ENCODE measurements at regions not wholly inside any gene's neighbourhood (a gene's known extent, or its start where the extent isn't known, plus 50 kb on each side); places are given as distances from the start of the nearest gene placed in this dataset.
A peak's percentile ranks its signal among the peaks of the same experiment; 100 is the strongest.

DNA sequence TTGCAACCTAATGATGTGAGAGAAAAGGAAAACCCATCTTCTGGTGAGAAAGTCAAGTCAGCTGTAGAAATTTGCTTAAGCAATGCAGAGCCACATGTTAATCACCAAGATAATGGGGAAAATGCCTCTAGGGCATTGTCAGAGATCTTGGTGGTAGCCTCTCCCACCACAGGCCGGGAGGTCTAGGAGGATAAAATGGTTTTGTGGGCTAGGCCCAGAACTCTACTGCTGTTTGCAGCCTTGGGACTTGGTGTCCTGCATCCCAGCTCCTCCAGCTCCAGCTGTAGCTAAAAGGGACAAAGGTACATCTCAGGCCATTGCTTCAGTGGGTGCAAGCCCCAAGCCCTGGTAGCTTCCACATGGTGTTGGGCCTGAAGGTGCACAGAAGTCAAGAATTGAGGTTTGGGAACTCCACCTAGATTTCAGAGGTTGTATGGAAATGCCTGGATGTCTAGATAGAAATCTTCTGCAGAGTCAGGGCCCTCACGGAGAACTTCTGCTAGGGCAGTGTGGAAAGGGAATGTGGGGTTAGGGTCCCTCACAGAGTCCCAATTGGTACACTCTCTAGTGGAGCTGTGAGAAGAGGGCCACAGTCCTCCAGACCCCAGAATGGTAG is 382.2 kb upstream of the KLHL1 start:
- no peak for DNase-seq

DNA sequence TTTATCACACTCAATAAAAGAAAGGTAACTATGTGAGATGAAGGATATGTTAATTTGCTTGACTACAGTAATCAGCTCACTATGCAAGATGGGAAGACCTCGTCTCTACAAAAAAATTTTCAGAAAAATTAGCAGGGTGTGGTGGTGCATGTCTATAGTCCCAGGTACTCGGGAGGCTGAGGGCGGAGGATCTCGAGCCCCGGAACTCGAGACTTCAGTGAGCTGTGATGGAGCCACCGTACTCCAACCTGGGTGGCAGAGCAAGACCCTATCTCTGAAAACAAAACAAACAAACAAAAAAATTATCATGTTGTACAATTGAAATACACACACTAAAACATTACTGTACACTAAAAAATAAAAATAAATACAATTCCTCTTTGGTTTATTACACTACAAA is 376.7 kb upstream of the KLHL1 start:
- no peak for DNase-seq

DNA sequence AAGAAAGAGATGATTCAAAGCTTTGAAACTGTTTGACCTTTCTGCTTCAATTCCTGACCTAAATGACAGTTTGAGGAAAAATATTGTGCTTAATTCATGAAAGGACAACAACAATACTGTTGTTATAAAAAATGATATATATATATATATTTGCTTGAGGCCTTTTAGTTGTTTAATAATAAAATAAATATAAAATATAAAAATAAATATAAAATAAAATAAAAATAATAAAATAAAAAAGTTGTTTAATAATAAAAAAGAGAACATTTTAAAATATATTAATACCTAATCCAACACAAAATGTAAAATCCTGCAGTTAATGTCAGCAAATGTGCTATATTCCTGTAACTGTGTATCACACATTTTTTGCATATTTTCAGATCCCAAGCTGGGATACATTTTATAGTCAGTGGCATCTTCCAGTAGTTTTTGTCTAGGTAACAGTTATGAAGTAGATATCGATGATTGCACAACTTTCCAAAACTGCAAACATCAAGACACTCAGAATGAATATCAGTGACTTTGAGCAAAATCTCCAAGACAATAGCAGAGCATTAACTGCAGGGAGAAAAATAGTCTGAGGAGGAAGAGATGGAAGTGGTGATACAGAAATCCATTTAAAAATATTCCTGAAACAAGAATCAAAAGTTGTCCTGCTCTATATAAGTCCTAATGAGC is 375.5 kb upstream of the KLHL1 start:
- no peak for DNase-seq

DNA sequence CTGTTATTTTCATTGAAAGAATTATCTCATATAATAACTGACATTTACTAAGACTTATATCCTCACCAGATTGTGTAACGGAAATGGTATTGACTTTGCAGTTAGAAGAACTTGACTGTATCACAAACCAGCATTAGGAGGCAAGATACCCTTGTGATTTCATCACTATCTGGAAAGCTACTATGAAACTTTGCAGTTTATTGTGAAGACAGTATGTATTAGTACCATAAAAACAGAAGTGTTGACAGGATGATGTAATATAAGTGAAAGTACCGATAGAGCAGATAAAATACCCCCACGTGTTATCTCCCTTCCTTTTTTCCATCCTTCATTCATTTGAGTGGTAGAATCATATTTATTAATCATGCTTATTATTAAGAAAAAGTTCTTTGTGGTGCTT is 365.7 kb upstream of the KLHL1 start:
- no peak for DNase-seq

DNA sequence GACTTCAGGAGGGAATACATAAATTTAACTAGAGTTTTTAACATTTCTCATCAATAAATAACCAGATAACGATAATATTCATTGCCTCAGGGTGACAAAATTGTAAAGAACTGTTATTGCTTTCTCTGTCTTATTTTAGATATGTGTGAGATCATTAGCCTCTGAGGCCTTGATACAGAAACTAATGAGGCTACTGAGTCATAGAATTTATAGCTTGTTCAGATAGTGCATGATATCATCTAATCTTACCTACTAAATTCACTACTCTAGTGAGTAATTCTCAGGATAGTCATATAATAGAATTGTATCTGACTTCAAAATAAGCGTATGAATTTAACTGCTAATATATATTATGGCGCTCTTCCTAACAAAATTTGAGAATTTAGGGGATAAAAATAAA is 360.8 kb upstream of the KLHL1 start:
- DNase-seq: no peak

DNA sequence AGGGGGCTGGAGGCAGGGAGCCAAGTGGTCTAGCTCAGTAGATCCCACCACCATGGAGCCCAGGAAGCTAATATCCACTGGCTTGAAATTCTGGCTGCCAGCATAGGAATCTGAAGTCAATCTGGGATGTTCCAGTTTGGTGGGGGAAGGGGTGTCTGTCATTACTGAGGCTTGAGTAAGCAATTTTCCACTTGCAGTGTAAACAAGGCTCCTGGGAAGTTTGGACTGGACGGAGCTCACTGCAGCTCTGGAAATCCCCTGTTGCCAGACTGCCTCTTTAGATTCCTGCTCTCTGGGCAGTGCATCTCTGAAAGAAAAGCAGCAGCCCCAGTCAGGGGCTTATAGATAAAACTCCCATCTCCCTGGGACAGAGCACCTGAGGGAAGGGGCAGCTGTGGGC is 349.2 kb upstream of the KLHL1 start:
- DNase-seq: no peak

DNA sequence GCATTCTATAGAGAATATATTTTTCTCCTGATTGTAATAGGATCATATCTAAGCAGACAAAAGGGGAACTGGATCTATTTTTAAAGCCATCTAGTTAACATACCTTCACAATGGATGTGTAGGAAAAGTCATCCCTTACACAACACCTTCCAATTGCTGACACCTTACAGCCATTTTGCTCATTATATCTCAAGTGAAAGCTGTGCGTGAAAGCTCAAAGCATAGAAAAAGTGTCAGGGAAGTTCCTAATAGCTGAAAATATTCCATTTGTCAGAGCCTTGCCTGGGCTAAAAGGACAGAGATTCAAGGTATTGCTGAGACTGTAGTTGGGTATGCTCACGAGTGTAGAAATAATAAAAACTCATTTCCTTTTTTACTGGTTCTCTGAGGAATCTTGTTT is 340.6 kb upstream of the KLHL1 start:
- no peak for DNase-seq

DNA sequence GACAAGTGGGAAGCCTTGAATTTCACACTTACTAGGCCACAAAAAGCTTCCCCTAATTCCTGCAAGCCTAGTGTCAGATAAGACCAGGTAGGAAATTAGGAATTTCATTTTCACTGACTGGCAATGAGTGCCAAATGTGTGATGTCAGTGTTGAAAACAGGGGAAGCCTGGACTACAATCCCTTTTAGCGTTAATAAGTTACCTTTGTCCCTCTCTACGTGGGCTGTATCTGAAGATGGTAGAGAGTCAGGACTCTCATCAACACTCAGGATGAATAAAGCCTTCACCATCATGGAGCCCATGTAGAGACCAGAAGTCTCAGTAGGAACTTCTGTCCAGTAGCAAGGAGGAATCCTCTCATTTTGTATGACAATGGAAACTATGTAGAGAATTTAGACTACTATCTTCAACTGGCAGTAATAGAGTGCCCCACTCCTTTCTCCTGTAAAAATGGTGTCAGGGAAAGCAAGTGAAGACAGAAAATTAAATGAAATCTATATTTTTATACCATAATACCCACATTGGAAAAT is 324.1 kb upstream of the KLHL1 start:
- no peak for DNase-seq

DNA sequence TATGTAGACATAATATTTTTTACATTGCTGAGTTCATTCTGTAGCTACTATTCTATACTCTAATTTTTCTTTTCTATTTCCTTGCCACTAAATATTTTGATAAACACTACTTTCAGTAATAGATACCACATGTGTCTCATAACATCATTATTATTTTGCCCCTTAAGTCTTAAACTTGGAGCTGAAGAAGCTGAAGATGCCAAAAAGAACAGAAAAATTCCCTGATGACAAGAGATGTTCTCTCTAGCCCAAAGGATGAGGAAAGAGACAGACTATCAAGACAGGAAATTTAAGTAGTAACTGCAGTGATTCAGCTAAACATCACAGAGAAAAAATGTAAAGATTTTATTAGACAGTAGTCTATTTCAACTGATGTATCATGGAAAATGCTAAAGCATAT is 322.0 kb upstream of the KLHL1 start:
- peak; percentile 8 for DNase-seq

DNA sequence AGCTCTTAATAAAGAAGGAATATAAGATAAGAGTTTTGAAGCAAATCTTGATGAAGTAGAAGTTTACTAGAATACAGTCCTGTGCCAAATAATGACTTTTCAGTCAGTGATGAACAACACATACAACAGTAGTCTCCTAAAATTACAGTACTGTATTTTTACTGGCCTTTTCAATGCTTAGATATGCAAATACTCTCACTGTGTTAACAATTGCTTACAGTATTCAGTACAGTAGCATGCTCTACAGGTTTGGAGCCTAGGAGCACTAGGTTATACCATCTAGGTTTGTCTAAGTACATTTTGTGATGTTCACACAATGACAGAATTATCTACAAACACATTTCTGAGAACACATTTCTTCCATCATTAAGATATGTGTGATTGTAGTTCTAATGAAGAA is 316.7 kb upstream of the KLHL1 start:
- DNase-seq: no peak

DNA sequence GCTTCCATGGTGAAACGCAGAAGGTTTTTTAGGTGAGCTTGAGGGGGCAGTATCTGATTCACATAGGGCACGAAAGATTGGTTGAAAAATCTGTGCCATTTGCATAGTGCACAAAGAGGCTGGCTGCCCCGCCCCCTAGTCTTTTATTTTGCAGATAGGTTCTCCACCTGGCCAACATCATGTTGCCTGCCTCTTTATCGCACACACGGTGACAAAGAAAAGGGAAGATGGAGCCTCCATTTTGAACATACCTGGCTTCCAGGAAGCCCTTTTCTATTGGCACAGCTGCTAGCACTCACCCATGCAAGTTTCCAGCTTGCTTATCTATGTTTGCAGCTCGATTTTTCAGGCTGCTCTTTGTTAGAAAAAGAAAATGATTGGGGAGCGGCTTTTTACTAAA is 316.2 kb upstream of the KLHL1 start:
- DNase-seq: no peak

DNA sequence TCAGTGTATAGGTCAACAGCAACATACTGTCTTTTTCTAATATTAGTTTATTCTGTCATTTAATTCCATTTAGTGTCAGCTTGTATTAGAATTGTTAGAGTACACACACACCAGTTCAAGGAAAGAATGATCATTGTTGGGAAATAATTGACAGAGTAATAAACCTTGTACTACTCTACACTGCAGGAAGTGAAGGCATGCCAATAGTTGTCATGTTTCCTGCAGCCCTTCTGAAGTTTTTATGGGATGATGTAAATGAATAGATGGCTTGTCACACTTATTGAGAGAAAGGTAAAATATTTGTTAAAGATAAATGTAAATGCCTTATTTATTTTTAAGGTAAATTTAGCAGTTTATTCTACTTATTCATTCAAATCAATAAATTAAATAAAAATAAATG is 306.9 kb upstream of the KLHL1 start:
- DNase-seq: no peak

DNA sequence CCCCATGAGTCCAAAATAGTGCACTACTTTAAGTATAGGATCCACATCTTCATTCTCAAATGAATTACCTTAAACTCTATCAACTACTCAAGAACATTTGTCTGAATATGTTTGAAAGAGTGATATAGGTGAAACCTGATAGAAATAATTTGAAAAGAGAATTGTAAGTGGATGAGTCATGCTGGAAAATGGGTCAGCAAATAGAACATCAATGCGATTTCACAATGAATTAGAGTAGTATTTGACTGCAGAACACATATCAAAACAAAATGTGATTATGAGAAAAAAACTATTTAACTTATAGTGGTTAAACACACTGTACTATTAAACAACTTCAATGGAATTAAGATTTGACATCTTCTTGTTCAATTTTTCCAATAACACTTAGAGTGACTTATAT is 300.6 kb upstream of the KLHL1 start:
- no peak for DNase-seq

DNA sequence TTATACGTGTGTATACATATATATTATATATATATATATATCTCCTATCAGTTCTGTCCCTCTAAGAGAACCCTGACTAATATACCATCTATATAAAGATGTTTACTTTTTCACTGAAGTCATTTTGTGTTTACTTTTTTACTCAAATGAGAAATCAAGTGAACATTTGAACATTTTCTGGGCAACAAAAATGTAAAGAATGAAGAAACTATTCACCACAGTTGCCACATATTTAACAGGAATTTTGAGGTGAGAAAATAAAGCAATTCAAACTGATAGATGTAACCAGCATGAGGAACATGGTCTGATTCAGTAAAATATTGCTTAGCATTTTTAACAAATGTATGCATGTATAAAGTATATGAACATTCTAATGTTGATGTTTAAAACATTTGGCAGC is 299.2 kb upstream of the KLHL1 start:
- DNase-seq: no peak

DNA sequence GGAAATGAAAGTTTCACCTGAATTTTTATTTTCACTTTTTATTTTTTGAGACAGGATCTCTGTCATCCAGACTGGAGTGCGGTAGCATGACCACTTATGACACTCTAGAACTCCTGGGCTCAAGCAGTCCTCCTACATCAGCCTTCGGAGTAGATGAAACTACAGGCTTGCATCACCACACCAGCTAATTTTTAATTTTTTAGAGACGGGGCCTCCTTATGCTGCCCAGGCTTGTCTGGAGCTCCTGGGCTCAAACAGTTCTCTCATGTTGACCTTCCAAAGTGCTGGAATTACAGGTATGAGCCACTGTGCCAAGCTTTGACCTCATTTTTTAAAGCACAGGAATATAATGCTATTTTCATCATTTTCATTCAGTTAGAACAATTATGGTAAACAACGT is 297.0 kb upstream of the KLHL1 start:
- no peak for DNase-seq

DNA sequence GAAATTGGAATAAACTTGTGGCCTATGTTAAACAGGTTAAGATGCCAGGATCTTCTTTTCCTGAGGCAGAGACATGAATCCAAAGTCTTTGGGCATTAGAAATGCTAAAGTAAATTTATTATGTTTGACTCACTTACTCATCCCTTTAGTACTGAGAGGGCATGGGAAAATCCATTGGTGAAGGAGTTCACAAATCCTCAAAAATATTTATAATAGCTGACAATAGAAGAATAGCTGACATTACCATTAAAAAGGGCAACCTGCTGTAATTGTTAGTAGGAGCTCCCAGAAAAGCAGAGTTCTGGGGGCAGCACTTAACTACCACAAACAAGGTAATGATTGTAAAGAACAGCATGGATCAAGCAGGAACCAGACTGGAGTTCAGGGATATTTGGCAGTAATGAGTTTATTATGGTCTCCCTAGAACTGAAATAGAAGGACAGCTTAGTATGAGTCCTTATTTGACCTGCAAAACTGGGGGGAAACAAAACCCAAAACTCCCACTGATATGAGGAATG is 285.8 kb upstream of the KLHL1 start:
- DNase-seq: no peak

DNA sequence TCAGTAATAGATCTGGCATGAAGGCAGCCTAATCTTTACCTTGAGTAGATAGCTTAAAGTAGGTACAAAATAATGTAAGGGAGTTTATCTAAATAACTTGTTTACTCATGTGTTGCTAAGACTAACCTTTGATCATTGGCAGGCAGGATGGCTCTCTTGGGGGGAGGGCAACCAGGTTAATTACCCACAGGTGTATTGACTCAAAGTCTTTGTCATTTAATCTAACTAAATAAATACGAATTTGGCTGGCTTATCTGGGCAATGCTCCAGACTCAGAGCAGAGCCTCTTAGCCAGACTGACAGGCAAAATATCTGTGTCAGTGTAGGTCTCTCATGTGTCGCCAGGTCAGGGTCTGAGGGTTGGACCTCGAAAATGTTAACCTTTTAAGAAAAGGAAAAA is 283.4 kb upstream of the KLHL1 start:
- DNase-seq: no peak

DNA sequence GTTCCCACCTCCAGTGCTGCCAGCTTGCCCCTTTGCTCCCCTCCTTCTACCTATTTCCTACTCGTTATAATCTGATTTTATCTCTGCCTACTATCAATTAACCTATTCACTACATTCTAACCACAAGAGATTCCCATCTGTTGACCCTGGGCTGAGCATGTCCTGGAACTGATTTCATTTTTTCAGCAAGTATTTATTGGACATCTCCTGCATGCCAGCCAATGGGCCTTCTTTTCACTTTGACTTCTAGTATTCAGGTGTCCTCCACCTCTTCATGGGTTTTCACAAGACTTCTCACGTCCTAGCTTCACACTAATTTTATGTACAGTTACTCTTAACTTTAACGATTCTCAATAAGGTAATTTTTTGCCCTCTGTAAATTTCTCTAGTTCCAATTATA is 282.7 kb upstream of the KLHL1 start:
- no peak for DNase-seq

DNA sequence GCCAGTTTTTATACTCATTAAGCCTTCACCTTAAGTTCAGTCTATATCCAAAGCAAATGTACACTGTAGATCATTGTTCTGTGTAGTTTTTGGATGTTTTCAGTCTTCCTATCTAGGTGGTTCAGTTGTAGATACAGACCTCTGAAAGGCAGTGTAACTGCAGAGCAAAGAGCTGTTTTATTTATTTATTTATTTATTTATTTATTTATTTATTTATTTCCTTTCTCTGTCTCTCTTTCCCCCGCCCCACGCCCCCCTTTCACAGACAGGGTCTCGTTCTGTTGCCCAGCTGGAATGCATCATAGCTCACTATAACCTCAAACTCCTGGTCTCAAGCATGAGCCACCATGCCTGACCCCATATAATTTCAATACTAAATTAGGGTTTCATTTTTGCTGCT is 281.8 kb upstream of the KLHL1 start:
- DNase-seq: no peak

DNA sequence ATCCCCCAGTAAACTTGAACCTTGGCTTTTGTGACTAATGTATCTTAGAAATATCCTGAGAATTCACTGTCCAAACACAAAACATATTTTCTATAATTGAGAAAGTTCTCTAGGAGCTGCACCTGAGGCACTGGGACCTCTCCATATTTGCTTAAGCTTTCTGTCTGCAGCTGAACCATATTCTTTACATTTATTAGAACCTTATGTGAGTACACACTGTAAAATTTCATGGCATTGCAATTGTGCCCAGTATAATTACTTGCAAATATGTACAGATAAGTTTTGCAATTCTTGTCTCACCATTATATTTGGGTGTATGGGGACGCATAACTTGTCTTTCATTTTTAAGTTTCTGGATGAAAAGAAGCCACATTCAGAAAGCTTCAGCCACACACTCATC is 280.7 kb upstream of the KLHL1 start:
- no peak for DNase-seq

DNA sequence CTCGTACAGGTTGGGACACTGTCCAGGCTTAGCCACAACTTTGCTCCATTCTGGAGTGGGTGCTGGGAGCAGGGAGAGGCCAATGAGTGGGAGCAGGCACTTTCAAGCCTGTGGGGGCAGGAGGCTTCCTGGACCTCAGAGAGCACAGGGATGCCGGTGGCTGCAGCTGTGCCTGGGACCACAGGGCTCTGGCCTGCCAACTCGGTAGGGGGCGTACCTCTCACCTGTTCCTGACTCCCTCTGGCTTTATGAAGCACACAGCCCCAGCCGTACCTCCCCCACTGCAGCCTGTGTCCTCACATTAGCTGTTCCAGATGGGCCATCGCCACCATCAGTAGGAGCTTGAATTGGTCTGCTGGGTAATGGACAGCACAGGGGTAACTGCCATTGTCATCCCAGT is 278.7 kb upstream of the KLHL1 start:
- no peak for DNase-seq

DNA sequence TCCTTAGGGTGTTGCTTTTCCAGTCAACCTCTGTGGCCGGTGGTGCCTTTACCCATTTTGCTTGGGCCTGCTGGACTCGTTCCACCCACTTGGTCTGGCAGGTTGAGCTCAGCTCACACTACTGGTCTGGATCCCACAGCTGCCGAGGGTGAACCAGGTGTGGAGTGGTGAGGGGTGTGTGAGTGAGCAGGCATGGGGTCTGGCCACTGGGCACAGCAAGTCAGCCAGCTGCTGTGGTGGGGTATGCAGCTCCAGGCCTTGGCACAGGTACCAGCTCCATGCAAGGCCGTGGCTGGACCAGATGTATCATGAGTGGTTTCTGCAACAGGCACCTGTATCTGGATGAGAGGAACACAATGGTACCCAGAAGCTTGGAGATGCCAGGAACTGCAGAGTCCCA is 277.6 kb upstream of the KLHL1 start:
- no peak for DNase-seq

DNA sequence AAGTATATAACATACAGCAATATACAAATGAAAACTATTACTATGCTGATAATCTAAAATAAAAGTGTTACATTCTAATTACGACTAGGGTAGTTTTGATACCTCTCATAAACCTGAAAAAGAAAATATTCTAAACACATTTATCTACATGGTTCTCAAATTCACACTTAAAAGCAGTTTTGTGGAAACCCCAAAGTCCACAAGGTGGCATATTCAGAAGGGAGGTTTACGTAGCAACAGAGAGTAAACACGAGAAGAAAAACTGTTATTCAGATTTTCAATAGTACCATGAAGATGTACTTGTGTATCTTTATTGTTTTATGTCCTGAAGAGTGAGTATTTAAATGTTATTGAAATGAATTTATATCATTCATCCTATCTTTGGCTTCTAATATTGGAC is 275.9 kb upstream of the KLHL1 start:
- no peak for DNase-seq

DNA sequence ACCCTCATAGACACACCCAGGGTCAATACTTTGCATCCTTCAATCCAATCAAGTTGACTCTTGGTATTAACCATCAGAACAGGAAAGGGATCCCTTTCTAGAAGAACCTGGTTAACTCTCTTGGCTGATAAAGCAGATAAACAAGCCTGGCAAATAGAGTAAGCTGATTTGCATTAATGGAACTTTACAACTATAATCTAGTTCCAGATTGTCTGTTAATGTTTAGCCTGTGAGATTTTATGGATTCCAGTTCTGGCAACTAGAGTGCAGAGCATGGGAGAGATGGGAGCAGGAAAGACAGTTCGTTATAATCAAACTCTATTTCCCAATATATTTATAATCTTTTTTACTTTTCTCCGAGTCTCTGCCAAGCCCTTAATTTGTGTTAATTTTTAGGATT is 272.6 kb upstream of the KLHL1 start:
- DNase-seq: no peak

DNA sequence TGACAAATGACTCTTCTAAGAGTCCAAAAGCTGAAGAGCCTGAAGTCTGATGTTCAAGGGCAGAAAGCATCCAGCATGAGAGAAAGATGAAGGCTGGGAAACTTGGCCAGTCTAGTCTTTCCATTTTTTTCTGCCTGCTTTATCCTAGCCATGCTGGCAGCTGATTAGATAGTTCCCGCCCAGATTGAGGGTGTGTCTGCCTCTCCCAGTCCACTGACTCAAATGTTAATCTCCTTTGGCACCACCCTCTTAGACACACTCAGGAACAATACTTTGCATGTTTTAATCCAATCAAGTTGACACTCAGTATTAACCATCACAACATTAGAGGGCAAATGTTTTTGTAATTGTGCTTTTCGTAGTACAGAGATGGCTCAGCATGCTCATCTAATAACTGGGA is 267.5 kb upstream of the KLHL1 start:
- DNase-seq: no peak
